ENCODE measurements at regions not wholly inside any gene's neighbourhood (a gene's known extent, or its start where the extent isn't known, plus 50 kb on each side); places are given as distances from the start of the nearest gene placed in this dataset.

- H3K4me3 Mint-ChIP-seq (ENCODE audit: unreplicated experiment): no peak overlapping the region
- H3K4me1 Mint-ChIP-seq (ENCODE audit: low read depth, unreplicated experiment): no peaks in the 10 kb centered on the region
- no peaks in the 10 kb centered on the region for H3K27me3 Mint-ChIP-seq (ENCODE audit: unreplicated experiment)
- DNase-seq: no peak
- H3K36me3 Mint-ChIP-seq (ENCODE audit: unreplicated experiment): no peaks in the 10 kb centered on the region
- no peak for TF ChIP-seq CTCF (IDR thresholded peaks at IDR 0.05; ENCODE audit: partially characterized antibody, unreplicated experiment)
- no peak overlapping the region for H3K27ac Mint-ChIP-seq (ENCODE audit: unreplicated experiment)
- H3K9me3 Mint-ChIP-seq (ENCODE audit: unreplicated experiment): no peaks in the 10 kb centered on the region
These were observed 146.8 kb downstream of the MTX2 start for GRCh38 chr2:176415937-176416499.

GRCh38 chr2:176418768-176419167 is 149.5 kb downstream of the MTX2 start:
- no peak for DNase-seq
- TF ChIP-seq CTCF (IDR thresholded peaks at IDR 0.05; ENCODE audit: partially characterized antibody, unreplicated experiment): no peak
- Mint-ChIP-seq H3K9me3 (ENCODE audit: unreplicated experiment) (no peaks in the 10 kb centered on the region), H3K4me1 (ENCODE audit: low read depth, unreplicated experiment) (no peaks in the 10 kb centered on the region), H3K36me3 (ENCODE audit: unreplicated experiment) (no peaks in the 10 kb centered on the region), H3K4me3 (ENCODE audit: unreplicated experiment) (no peak overlapping the region), H3K27me3 (ENCODE audit: unreplicated experiment) (no peaks in the 10 kb centered on the region), H3K27ac (ENCODE audit: unreplicated experiment) (no peak overlapping the region)

- H3K4me3 Mint-ChIP-seq (ENCODE audit: unreplicated experiment): no peak overlapping the region
- no peak overlapping the region for H3K27ac Mint-ChIP-seq (ENCODE audit: unreplicated experiment)
- H3K36me3 Mint-ChIP-seq (ENCODE audit: unreplicated experiment): no peaks in the 10 kb centered on the region
- DNase-seq: no peak
- no peaks in the 10 kb centered on the region for H3K9me3 Mint-ChIP-seq (ENCODE audit: unreplicated experiment)
- no peaks in the 10 kb centered on the region for H3K27me3 Mint-ChIP-seq (ENCODE audit: unreplicated experiment)
- H3K4me1 Mint-ChIP-seq (ENCODE audit: low read depth, unreplicated experiment): no peaks in the 10 kb centered on the region
- no peak for TF ChIP-seq CTCF (IDR thresholded peaks at IDR 0.05; ENCODE audit: partially characterized antibody, unreplicated experiment)
These were observed 150.4 kb downstream of the MTX2 start for GRCh38 chr2:176419591-176420071.

GRCh38 chr2:176421297-176422050 is 152.2 kb downstream of the MTX2 start:
- Mint-ChIP-seq H3K27me3 (ENCODE audit: unreplicated experiment) (peaks cover 3% of the 10 kb centered on the region), H3K4me3 (ENCODE audit: unreplicated experiment) (no peak overlapping the region), H3K9me3 (ENCODE audit: unreplicated experiment) (peaks cover 1% of the 10 kb centered on the region), H3K4me1 (ENCODE audit: low read depth, unreplicated experiment) (no peaks in the 10 kb centered on the region), H3K36me3 (ENCODE audit: unreplicated experiment) (no peaks in the 10 kb centered on the region), H3K27ac (ENCODE audit: unreplicated experiment) (no peak overlapping the region)
- TF ChIP-seq CTCF (IDR thresholded peaks at IDR 0.05; ENCODE audit: partially characterized antibody, unreplicated experiment): no peak
- no peak for DNase-seq

- TF ChIP-seq CTCF (IDR thresholded peaks at IDR 0.05; ENCODE audit: partially characterized antibody, unreplicated experiment): no peak
- no peak for DNase-seq
- Mint-ChIP-seq H3K4me3 (ENCODE audit: unreplicated experiment) (no peak overlapping the region), H3K4me1 (ENCODE audit: low read depth, unreplicated experiment) (no peaks in the 10 kb centered on the region), H3K36me3 (ENCODE audit: unreplicated experiment) (no peaks in the 10 kb centered on the region), H3K9me3 (ENCODE audit: unreplicated experiment) (peaks cover 1% of the 10 kb centered on the region), H3K27ac (ENCODE audit: unreplicated experiment) (no peak overlapping the region), H3K27me3 (ENCODE audit: unreplicated experiment) (peaks cover 5% of the 10 kb centered on the region)
These were observed 154.6 kb downstream of the MTX2 start for GRCh38 chr2:176423819-176424218.
